GM19351 (cell line): ENCODE measurements at regions not wholly inside any gene's neighbourhood (a gene's known extent, or its start where the extent isn't known, plus 50 kb on each side); places are given as distances from the start of the nearest gene placed in this dataset.

Experiments
- ATAC-seq: cut with Tn5 transposase; IDR thresholded peaks from one replicate; pipeline ENCODE4 v1.9.1; 2021; ENCODE audit warnings: mild to moderate bottlenecking, moderate library complexity; ENCODE audit not compliant: unreplicated experiment

- no peak for ATAC-seq
Observed at GRCh38 chr2:64331849-64332699, 121.9 kb upstream of the LGALSL start.

DNA sequence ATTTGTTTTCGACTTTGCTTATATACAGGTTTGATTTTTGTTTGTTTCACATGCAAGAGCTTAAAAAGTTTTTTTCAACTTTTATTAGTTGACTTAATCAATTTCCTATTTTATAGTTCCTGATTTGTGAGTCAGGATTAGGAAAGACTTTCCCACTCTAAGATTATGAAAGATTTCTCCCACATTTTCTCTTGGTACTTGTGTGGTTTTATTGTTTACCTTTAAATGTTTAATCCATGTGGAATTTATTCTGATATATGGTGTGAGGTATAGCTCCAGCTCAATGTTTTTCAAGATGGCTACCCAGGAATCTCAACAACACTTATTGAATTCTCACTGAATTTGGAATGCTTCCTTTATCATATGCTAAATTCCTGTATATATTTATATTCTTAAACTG lies 117.8 kb upstream of the LGALSL start:
- ATAC-seq = no peak

DNA sequence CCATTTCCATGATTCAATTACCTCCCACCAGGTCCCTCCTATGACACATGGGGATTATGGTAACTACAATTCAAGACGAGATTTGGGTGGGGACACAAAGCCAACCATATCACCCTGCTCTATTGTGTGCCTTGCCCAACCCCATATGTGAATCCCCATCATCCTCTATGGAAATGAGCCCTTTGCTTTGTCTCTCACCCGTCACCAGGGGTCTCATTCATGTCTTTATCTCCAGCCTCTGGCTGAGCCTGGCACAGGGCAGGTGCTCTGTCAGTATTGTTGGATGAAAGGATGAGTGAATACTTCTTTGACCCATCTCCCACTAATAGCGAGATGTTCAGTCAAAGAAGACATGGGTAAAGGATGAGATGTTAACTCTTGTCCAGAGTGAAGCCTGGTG lies 116.6 kb upstream of the LGALSL start:
- ATAC-seq = no peak

- ATAC-seq = no peak
Observed at GRCh38 chr2:64338108-64338507, 115.9 kb upstream of the LGALSL start.

GRCh38 chr2:64338910-64339500 lies 115.0 kb upstream of the LGALSL start:
- ATAC-seq = no peak

DNA sequence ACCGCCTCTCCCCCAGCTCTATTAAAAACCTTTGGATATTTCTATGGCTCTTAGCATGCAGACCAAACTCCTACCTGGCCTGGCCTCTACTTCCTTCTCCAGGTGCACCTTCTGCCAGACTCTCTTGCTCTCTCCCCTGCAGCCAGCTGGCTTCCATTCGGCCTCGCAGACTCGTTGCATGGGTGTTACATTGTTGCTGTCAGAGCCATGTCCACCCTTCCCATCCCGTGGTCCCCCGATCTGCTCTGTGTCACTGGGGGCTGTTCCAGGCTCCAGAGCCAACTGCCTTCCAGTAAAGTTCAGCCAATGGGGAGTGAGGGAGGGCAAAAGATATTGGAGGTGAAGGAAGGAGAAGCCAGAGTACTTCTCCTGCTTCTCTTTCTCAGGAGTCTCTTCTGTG lies 112.5 kb upstream of the LGALSL start:
- ATAC-seq = no peak

DNA sequence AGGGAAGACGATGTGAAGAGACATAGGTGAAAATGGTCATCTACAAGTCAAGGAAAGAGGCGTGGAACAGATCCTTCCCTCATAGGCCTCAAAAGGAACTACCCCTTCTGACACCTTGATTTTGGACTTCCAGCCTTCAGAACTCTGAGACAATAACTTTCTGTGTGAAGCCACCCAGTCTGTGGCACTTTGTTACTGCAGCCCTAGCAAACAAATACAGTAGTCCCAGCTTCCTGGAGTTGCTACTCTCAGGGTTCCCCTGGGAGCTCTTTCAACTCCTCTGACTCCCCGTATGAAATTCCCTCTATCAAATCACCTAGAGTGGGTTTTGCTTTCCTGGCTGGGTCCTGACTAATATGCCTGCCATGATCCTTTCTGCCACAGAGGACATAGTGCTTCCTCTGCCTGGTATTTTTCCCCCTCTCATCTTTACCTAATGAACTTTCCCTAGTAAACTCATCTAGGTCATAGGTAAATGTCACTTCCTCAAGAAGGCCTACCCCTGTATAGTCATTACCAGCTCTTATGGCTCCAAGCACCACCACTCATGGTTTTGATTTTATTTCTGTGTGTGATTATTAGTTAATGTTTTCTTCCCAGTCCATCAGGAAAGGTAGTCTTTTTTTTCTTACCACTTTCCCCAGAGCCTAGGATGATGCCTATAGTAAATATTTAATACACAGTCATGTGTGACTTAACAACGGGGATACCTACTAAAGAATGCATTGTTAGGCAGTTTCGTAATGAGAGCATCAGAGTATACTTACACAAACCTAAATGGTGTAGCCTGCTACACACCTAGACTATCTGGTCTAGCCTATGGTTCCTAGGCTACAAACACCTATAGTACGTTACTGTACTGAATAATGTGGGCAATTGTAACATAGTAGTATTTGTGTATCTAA lies 111.5 kb upstream of the LGALSL start:
- ATAC-seq = no peak

DNA sequence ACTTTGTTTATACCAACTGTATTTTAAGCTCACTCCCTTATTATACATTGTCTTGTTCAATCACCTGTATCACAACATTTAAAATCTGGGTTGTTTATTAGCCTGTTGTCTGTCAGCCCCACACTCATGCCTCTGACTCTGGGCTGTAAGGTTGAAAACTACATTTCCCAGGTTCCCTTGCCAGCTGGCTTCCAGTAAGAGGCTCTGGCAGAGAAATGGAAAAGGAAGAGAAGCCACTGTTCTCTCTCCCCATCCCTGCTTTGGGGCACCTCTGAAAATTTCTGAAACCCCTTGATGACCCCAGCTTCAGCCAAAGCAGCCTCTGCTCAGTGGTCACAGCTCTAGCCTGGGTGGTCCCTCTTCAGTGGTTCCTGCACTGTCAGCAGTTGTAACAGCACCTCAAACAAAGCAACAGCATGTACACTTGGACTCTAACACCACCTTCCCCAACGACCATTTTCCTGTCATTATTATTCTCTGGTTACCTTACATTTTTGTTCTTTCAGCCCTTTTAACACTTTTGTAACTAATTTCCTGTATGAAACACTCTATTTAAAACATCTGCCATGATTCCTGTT lies 108.9 kb upstream of the LGALSL start:
- no peak for ATAC-seq

DNA sequence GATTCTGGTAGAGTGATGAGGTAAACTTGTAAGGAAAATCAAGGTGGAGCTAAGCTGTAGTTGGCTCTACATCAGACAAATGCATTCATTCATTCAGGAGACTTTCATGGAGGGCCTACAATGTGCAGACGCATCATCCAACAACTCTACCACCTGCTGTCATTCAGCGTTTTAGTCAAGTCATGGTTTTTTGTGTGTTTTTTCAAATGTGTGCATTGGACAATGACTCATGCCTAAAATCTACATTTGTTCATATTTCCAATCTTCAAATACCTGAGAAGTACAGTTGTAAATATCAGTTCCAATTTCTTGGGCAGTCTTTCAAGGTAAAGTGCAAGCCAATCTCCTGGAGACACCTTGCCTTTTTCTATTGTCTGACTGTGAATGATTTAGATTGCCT lies 108.0 kb upstream of the LGALSL start:
- ATAC-seq = no peak

GRCh38 chr2:64348386-64349130 lies 105.4 kb upstream of the LGALSL start:
- ATAC-seq = no peak

GRCh38 chr2:64349131-64349530 lies 104.8 kb upstream of the LGALSL start:
- no peak for ATAC-seq

GRCh38 chr2:64350996-64351395 lies 103.0 kb upstream of the LGALSL start:
- no peak for ATAC-seq

DNA sequence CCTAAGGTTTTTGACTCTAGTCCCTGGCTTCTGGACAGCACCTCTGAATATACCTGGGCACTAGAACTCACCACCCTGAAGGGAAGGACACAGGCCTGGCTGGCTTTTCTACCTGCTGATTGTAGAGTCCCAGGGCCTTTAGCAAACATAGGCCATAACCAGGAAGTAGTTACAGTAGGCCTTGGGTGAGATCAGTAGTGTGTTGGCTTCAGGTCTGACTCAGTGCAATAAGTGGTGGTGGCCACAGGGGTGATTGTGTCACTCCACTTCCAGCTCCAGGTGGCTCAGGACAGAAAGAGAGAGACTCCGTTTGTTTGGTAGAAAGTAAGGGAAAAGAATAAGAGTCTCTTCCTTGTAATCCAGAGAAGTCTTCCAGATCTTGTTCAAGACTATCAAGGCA lies 101.7 kb upstream of the LGALSL start:
- ATAC-seq = no peak

DNA sequence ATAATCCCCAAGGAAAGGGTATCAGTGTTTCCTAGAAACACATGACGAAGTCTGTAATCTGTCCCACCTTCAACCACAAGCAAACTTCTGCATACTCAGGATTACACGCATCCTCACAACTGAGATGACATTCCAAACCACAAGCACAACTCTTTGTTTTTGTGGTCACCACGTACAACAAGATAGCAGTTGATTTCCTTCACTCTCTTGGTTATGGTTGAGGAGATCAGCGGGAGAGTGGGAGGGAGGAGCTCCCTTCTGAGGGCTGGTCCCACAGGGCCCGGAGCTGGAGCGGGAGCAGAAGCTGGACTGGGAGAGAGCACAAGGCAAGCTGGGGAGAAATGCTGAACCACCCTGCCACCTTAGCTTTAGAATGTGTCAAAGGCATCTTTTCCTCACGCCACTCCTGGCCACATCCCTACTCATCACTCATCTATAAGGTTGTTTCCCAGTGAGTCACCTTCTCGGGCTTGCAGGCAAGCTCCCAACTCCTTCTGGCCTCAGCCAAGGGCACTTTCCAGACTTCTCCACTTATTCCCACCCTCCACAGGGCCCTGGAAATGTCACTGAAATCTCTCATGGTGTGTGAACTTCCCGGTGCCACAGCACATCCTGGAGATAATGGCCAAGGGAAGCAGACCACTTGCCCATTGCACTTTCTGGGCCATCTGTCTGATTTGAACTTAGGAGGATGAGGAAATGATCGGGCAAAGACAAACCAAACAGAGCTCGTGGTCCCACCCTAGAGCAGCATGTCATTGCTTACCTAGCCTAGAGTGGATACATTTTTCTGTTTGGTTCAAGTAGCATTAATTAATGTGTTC lies 98.9 kb upstream of the LGALSL start:
- no peak for ATAC-seq

DNA sequence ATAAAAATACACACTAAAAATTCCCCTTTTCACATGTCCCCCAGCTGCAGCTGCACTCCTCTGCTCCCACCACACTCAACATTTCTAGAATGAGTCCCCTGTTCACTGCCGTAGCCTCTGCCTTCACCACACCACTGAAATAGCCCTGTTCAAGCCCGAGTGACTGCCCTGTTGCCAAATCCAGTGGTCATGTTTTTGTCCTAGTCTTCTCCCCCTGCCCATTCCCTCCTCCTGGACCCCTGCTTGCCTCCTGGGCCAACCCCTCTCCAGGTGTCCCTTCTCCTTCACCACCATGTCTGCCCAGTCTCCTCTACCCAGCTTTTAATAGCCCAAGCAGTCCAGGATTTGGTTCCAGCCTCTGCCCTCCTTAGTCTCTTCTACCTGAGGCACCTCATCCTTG lies 97.1 kb upstream of the LGALSL start:
- ATAC-seq = no peak

DNA sequence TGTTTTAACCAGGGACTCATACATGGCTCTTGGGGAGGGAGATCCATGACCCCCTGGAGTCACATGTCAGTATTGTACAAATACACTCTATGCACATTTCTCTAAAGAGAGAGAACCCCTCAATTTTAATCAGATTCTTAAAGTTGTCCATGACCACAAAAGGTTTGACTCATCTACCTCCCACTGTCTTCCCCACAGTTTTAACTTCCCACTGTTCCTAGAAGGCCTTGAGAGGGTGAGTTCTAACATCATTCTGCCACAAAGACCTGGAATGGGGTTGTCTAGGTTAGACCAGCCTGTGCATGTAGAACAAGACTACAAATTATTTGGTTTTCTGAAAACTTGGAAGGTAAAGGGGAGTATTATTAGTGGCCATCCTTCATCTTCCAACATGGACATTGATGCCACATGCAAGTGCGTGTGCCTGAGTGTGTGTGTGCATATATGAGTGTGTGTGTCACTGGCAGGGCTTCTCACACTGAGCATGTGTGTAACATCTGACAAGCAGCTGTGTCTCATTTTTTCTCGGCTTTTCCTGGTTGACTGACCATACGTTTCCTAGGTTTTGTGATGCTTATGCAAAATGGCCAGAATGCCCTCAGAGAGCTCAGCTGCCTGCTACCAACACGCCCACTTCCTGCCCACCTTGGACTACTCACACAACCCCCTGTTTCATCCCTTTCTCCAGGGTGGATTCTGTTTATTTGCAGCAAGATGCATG lies 94.6 kb upstream of the LGALSL start:
- no peak for ATAC-seq

GRCh38 chr2:64359892-64360657 lies 93.9 kb upstream of the LGALSL start:
- peak; percentile 97 for ATAC-seq
